Hematopoietic multipotent progenitor cell treated with erythropoietin and hydrocortisone succinate and interleukin-3 and kit ligand, for 4 days (in vitro differentiated cells): ENCODE measurements at regions not wholly inside any gene's neighbourhood (a gene's known extent, or its start where the extent isn't known, plus 50 kb on each side); places are given as distances from the start of the nearest gene placed in this dataset.
"Not testable (repeated sequence)": the region's sequence is repeated elsewhere in the genome, so short reads cannot be mapped to it uniquely, and the experiment has no call there.

Experiments used
- DNase-seq: peaks from one replicate; pipeline ENCODE4 v3.0.0-alpha.2; 2015

GRCh38 chr7:19530852-19531251 is 178.0 kb downstream of the POLR1F start:
- no peak for DNase-seq

GRCh38 chr7:19530261-19530660 is 178.6 kb downstream of the POLR1F start:
- DNase-seq = no peak

DNA sequence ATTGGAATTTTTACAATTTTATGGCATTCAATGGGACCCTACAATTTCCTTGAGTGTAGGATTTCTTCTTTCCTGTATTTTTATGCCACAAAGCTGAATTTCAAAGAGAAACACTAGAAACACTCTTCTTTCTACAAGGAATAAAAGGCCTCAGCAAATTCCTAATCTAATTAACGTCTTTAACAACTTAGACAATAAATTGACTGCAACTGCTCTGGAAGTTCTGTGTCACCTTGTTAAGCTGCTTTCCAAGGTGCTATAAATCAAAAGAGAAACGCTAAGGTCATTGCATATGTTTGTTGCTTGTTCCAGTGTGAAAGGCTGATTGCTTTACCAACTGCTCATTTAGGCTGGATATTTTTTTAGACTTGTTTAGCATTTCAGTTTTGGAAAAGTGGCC is 182.2 kb downstream of the POLR1F start:
- DNase-seq = no peak

DNA sequence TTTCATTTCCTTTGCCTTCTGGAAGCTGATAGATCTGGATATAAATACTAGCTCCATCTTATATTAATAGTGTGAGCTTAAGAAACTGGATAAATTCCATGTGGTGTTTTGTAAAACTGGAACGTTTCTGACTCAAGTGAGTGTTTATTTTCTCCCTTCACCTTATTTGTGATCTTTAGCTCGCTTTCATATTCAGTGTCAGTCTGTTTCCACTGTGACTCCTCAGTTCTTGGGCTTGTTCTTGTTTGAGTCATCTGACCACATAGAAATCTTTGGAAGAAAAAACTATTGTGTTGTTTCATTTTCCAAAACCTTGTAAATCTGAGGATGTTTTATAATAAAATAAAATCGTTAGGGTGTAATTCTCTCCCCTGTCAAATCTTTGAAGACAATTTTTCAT is 186.4 kb downstream of the POLR1F start:
- no peak for DNase-seq

DNA sequence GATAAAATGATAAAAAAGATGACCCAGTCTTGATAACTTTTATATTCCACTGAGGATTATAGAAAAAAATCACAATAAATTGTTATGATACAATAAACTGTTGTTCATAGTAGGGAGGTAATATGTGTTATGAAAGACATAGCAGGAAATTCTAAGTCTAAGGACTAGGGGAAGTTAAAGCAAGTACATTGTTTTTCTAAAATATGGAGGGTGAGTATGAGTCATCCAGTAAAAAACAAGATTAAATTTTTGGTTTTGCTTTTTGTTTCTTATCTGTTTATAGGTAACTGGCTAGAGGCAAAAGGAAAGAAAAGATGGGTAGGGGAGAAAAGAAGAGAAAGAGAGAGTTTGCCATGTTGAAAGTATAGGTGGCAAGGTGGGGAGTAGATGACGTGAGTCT is 188.4 kb downstream of the POLR1F start:
- DNase-seq = no peak

DNA sequence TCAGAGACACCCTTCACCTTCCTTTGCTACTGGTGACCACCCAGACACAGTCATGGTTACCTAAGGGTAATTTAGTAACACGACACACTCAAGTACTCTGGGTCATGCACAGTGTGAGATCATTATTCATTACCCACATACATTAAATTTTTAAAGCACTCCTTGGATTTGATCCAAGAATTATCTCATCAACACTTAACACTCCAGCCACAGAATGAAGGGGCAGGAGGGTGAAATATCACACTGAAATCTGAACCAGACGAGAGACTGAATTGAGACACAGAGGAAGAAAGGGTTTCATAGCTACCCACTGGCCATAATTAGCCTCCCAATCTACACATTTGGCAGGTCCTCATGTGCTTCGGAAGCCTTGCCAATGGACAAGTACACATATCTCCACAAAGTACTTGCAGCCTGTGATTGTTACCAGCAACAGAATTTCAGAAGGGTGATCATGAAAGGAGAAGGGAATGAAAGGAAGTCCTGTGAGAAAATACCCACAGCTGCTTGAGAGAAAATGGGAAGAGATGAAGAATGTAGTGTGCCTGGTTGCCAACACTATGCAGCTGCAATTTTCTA is 189.3 kb downstream of the POLR1F start:
- peak; percentile 29 for DNase-seq

DNA sequence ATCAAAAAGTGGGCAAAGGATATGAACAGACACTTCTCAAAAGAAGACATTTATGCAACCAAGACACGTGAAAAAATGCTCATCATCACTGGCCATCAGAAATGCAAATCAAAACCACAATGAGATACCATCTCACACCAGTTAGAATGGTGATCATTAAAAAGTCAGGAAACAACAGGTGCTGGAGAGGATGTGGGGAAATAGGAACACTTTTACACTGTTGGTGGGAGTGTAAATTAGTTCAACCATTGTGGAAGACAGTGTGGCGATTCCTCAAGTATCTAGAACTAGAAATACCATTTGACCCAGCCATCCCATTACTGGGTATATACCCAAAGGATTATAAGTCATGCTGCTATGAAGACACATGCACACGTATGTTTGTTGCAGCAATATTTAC is 191.3 kb downstream of the POLR1F start:
- DNase-seq = not testable (repeated sequence)

DNA sequence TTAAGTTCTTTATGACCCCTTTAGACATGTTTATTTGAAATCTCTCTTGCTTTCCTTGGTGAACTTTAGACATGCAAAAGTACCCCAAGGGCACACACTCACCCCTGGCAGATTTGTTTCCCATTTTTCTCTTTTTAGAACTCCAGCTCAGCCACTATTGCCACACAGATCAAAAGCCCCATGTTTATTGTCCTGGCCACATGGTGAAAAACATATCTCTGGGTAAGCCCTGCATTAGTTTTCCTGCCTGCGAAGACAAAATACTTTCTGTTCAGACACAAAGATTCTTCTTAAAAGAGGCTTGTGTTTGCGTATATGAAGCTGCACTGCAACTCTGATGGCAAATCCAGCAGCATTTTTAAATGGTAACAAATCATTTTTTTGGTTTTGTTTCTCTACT is 200.0 kb downstream of the POLR1F start:
- no peak for DNase-seq

- no peak for DNase-seq
These were observed 200.7 kb downstream of the POLR1F start for GRCh38 chr7:19508124-19508523.

GRCh38 chr7:19491821-19492452 is 216.9 kb downstream of the POLR1F start:
- peak; percentile 71 for DNase-seq

- DNase-seq = no peak
These were observed 217.5 kb downstream of the POLR1F start for GRCh38 chr7:19491371-19491770.

- no peak for DNase-seq
These were observed 219.5 kb downstream of the POLR1F start for GRCh38 chr7:19489162-19489820.

DNA sequence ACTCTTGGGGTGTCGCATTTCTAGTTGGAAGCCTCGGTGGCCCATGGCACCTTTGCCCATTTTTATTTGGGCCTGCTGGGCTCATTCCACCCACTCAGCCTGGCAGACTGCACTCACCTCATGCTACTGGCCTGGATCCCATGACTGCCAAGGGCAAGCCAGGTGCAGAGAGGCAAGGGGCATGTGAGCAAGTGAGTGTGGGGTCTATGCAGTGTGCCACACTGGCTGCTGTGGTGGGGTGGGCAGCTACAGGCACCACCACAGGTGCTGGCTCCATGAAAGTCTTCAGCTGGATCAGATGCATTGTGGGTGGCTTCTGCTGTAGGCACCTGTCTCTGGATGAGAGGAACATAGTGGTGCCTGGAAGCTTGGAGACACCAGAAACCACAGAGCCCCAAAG is 220.8 kb downstream of the POLR1F start:
- DNase-seq = no peak

DNA sequence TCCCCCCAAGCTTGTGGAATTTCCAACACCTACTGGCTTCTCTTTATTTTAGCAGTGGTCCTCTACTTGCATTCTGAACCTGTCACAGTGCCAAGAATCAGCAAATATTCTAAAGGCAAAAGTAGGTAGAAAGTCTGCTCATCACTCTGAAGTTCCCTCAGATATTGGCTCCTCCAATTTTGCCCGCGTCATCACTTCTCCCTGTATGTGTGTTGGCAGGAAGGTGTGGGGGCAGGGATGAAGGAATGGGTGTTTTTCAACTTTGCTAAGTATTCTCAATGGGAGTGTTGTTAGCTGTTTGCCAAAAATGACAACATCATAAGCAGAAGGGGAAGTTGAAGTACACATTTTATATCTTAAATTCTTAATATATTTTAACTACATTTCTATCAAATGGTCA is 226.2 kb downstream of the POLR1F start:
- no peak for DNase-seq

- no peak for DNase-seq
These were observed 228.5 kb downstream of the POLR1F start for GRCh38 chr7:19480383-19480782.

- DNase-seq = no peak
These were observed 238.8 kb downstream of the POLR1F start for GRCh38 chr7:19470031-19470430.

DNA sequence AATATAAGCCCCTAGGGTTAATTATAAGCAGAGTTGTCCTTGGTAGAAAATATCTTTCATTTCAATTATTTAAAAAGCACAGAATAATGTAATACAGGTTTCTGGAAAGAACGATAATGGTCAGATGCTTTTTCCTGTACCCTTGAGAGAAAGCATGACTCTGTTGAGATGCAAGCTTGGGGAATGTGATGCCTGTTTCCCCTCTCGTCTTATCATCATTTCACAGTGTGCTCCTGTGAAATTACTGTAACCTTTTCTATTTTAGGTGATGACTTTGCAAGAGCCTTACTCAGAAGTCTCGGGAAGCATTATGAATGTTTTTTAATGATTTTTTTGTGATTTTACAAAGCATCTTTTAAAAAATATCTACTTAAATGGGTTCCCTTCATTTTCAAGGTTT is 243.0 kb downstream of the POLR1F start:
- peak; percentile 36 for DNase-seq

DNA sequence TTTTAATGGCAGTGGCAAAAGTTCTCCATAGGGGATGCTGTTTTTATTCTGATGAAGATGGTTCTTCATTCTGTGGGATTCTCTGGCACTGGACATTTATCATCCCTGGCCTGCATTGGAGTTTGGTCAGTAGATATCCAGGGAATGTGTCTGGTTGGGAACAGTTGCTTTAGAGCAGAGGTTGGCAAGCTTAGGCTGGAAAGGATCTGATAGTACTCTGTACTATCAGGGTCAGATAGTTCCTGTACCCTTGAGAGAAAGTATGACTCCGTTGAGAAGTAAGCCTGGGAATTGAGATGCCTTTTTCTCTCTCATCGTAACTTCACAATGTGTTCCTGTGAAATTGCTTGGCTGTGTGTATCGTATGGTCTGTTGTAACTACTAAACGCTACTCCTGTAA is 244.1 kb downstream of the POLR1F start:
- DNase-seq = no peak

- DNase-seq = no peak
These were observed 244.6 kb downstream of the POLR1F start for GRCh38 chr7:19464241-19464640.

DNA sequence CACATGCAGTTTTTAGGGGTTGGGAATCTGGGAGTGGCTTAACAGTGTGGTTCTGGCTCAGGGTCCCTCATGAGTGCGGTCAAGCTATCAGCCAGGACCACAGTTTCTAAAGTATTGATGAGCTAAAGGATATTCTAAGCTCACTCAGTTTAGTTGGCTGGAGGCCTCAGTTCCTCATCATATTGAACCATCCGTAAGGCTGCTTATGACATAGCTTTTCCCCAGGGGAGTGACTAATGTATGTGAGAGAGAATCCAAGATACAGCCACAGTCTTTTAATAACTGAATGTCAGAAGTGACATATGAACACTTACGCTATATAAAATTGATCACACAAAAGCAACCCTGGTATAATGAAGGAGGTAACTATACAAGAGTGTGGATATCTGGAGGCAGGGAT is 245.3 kb downstream of the POLR1F start:
- no peak for DNase-seq

GRCh38 chr7:19455623-19456022 is 253.2 kb downstream of the POLR1F start:
- no peak for DNase-seq

GRCh38 chr7:19448091-19448490 is 260.7 kb downstream of the POLR1F start:
- DNase-seq = no peak

GRCh38 chr7:19442016-19442785 is 266.6 kb downstream of the POLR1F start:
- DNase-seq = peak; percentile 70

DNA sequence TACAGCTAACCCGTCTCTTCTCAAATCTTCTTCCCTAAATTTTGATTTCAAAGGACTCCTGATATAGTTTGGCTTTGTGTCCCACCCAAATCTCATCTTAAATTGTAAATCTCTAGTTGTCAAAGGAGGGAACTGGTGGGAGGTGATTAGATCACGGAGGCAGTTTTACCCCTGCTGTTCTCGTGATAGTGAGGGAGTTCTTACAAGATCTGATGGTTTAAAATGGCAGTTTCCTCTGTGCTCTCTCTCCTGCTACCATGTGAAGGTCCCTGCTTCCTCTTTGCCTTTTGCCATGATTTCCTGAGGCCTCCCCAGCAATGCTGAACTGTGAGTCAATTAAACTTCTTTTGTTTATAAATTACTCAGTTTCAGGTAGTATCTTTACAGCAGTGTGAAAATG is 269.3 kb downstream of the POLR1F start:
- peak; percentile 31 for DNase-seq
